Hippocampal formation (tissue), 2 donors: ENCODE measurements at regions not wholly inside any gene's neighbourhood (a gene's known extent, or its start where the extent isn't known, plus 50 kb on each side); places are given as distances from the start of the nearest gene placed in this dataset.
"Not testable (repeated sequence)": the region's sequence is repeated elsewhere in the genome, so short reads cannot be mapped to it uniquely, and the experiment has no call there.

Experiments
- DNase-seq, 2 donors: peaks; one replicate each; lab custom pipeline; 2025; lab: John Stamatoyannopoulos, UW

GRCh38 chrX:8025705-8026104, 98.5 kb upstream of the PNPLA4 start:
- no peak for DNase-seq

- no peak for DNase-seq
Observed at GRCh38 chrX:8018934-8019333, 91.7 kb upstream of the PNPLA4 start.

- DNase-seq, result no peak
Observed at GRCh38 chrX:8010105-8010504, 82.9 kb upstream of the PNPLA4 start.

- no peak for DNase-seq
Observed at GRCh38 chrX:8005678-8006347, 78.6 kb upstream of the PNPLA4 start.

GRCh38 chrX:8003147-8003883, 76.1 kb upstream of the PNPLA4 start:
- no peak for DNase-seq

GRCh38 chrX:7996851-7997250, 69.6 kb upstream of the PNPLA4 start:
- no peak for DNase-seq

- DNase-seq, result peak in 1 of 2 donors; percentile 38
Observed at GRCh38 chrX:7996414-7996813, 69.2 kb upstream of the PNPLA4 start.

GRCh38 chrX:7993873-7994272, 66.7 kb upstream of the PNPLA4 start:
- no peak for DNase-seq

- not testable (repeated sequence) for DNase-seq
Observed at GRCh38 chrX:7988013-7988759, 61.0 kb upstream of the PNPLA4 start.

GRCh38 chrX:7987160-7988012, 60.2 kb upstream of the PNPLA4 start:
- no peak for DNase-seq

- not testable (repeated sequence) for DNase-seq
Observed at GRCh38 chrX:7986738-7987137, 59.5 kb upstream of the PNPLA4 start.

- no peak for DNase-seq
Observed at GRCh38 chrX:7985568-7985967, 58.4 kb upstream of the PNPLA4 start.

- DNase-seq, result no peak
Observed at GRCh38 chrX:7983581-7983980, 56.4 kb upstream of the PNPLA4 start.
